Stimulated activated CD8-positive, alpha-beta memory T cell treated with anti-CD3 and anti-CD28 coated beads, Interleukin-15, amount 100 ng/mL, for 4 hours (primary cell): ENCODE measurements at regions not wholly inside any gene's neighbourhood (a gene's known extent, or its start where the extent isn't known, plus 50 kb on each side); places are given as distances from the start of the nearest gene placed in this dataset.

Source experiments
- DNase-seq, 2 donors: peaks; one replicate each; pipeline ENCODE4 v3.0.0-alpha.2; 2020; ENCODE audit warnings: low read depth in 2 of 2

GRCh38 chr3:105923140-105923539 lies 54.3 kb upstream of the CBLB start:
- DNase-seq = no peak

GRCh38 chr3:105927741-105928140 lies 58.9 kb upstream of the CBLB start:
- no peak for DNase-seq

- DNase-seq = no peak
Measured at GRCh38 chr3:105930733-105931132, 61.9 kb upstream of the CBLB start.

GRCh38 chr3:105931500-105931899 lies 62.7 kb upstream of the CBLB start:
- DNase-seq = no peak

- DNase-seq = no peak
Measured at GRCh38 chr3:105933871-105934270, 65.1 kb upstream of the CBLB start.

- DNase-seq = no peak
Measured at GRCh38 chr3:105938101-105938500, 69.3 kb upstream of the CBLB start.

- no peak for DNase-seq
Measured at GRCh38 chr3:105938806-105939205, 70.0 kb upstream of the CBLB start.

GRCh38 chr3:105944276-105944675 lies 75.5 kb upstream of the CBLB start:
- no peak for DNase-seq

- no peak for DNase-seq
Measured at GRCh38 chr3:105944721-105945120, 75.9 kb upstream of the CBLB start.

GRCh38 chr3:105948101-105948500 lies 79.3 kb upstream of the CBLB start:
- DNase-seq = no peak

GRCh38 chr3:105950881-105951600 lies 82.2 kb upstream of the CBLB start:
- DNase-seq = no peak

- DNase-seq = no peak
Measured at GRCh38 chr3:105953831-105954230, 85.0 kb upstream of the CBLB start.

GRCh38 chr3:105956306-105956705 lies 87.5 kb upstream of the CBLB start:
- no peak for DNase-seq

GRCh38 chr3:105957722-105958121 lies 88.9 kb upstream of the CBLB start:
- no peak for DNase-seq

GRCh38 chr3:105958237-105959000 lies 89.6 kb upstream of the CBLB start:
- DNase-seq = no peak

- DNase-seq = no peak
Measured at GRCh38 chr3:105959851-105960250, 91.0 kb upstream of the CBLB start.

- no peak for DNase-seq
Measured at GRCh38 chr3:105960381-105960780, 91.6 kb upstream of the CBLB start.

- no peak for DNase-seq
Measured at GRCh38 chr3:105963161-105963560, 94.3 kb upstream of the CBLB start.

- no peak for DNase-seq
Measured at GRCh38 chr3:105965384-105965783, 96.6 kb upstream of the CBLB start.

GRCh38 chr3:105967117-105967516 lies 98.3 kb upstream of the CBLB start:
- DNase-seq = no peak

GRCh38 chr3:105970283-105970682 lies 101.5 kb upstream of the CBLB start:
- no peak for DNase-seq

- DNase-seq = no peak
Measured at GRCh38 chr3:105972069-105972468, 103.3 kb upstream of the CBLB start.

- DNase-seq = no peak
Measured at GRCh38 chr3:105974381-105974780, 105.6 kb upstream of the CBLB start.
